Activated naive CD4-positive, alpha-beta T cell treated with anti-CD3 and anti-CD28 coated beads, Interleukin-2, amount 50 U/mL, for 72 hours (primary cell): ENCODE measurements at regions not wholly inside any gene's neighbourhood (a gene's known extent, or its start where the extent isn't known, plus 50 kb on each side); places are given as distances from the start of the nearest gene placed in this dataset.
"Not testable (repeated sequence)": the region's sequence is repeated elsewhere in the genome, so short reads cannot be mapped to it uniquely, and the experiment has no call there.

Experiments used
- ATAC-seq, 2 donors: fragments of 150-1000 bp; cut with Tn5 transposase; 2 replicates each; pipeline ENCODE4 v1.10.0; 2021; ENCODE audit warnings: mild to moderate bottlenecking in 2 of 2, moderate library complexity in 2 of 2
- DNase-seq, 2 donors: peaks; one replicate each; pipeline ENCODE4 v3.0.0; 2021 to 2022; ENCODE audit warnings: low spot score in 2 of 2
- H3K27ac Mint-ChIP-seq, 2 donors: one replicate each; pipeline ENCODE4 v1.8.0; 2022; ENCODE audit warnings: mild to moderate bottlenecking in 2 of 2, mixed read lengths in 2 of 2
- H3K36me3 Mint-ChIP-seq, 2 donors: one replicate each; pipeline ENCODE4 v1.8.0; 2022; ENCODE audit warnings: mixed read lengths in 2 of 2
- H3K9me3 Mint-ChIP-seq, 2 donors: one replicate each; pipeline ENCODE4 v1.8.0; 2022; ENCODE audit warnings: mixed read lengths in 2 of 2

DNA sequence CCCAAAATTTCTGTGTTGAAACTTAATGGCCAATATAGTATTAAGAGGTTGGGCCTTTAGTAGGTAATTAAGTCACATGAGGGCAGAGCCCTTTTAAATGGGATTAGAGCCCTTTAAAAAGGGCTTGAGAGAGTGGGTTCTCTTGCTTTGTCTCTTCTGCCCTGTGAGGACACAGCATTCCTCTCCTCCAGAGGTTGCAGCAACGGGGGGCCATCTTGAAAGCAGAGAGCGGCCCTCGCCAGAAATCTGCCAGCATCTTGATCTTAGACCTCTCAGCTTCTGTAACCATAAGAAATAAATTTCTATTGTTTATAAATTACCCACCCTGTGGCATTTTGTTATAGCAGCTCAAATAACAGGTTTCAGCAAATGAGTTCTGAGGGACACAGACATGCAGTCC is 305.0 kb upstream of the LRP1B start:
- Mint-ChIP-seq H3K27ac (no peak overlapping the region), H3K9me3 (peaks cover 5 to 8% of the 10 kb centered on the region in 2 donors), H3K36me3 (no peaks in the 10 kb centered on the region)
- DNase-seq (no peak), ATAC-seq (no peak)

- Mint-ChIP-seq H3K9me3 (peaks cover 6 to 8% of the 10 kb centered on the region in 2 donors), H3K36me3 (no peaks in the 10 kb centered on the region), H3K27ac (no peak overlapping the region)
- ATAC-seq (no peak), DNase-seq (no peak)
Observed at GRCh38 chr2:142426064-142426463, 295.2 kb upstream of the LRP1B start.

DNA sequence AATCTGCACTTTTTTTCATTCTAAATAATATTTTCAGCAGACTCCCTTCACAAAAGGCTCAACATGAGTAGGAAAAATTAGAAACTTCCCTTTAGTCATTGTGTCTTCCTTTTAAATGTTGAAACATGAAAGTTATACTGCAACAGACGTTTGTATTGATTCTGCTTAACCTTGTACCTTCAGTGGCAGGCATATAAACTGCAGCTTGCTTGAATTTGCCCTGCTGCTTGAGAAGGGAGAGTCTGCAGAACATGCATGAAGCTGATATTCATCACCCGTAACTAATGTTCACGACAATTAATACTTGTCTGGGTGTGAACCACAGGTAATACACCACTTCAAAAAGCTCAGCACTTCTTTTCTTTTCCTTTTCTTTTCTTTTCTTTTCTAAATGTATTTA is 294.7 kb upstream of the LRP1B start:
- DNase-seq (no peak), ATAC-seq (no peak)
- Mint-ChIP-seq H3K9me3 (peaks cover 8 to 13% of the 10 kb centered on the region in 2 donors), H3K27ac (no peak overlapping the region), H3K36me3 (no peaks in the 10 kb centered on the region)

DNA sequence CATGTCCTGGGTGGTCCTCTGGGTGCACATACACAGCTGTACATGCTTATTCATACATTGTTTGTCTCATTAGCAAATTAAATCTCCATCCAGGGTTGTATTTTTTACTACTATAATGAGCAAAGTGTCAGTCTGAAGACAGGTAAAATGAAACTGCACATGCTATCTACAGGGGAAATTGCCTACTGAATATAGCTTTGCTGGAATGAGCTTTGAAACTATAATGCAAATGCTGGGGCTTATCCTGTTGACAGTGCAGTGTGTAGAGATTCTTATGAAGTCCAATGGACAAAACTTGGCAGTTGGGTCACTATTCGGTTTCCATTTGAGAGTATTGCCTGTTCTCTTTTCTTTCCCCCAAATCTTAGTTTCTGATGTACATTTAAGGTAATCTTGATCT is 292.8 kb upstream of the LRP1B start:
- no peak for ATAC-seq
- H3K27ac Mint-ChIP-seq: no peak overlapping the region
- peaks cover 10 to 18% of the 10 kb centered on the region in 2 donors for H3K9me3 Mint-ChIP-seq
- no peak for DNase-seq
- no peaks in the 10 kb centered on the region for H3K36me3 Mint-ChIP-seq

GRCh38 chr2:142422769-142423168 is 292.0 kb upstream of the LRP1B start:
- ATAC-seq (no peak), DNase-seq (no peak)
- Mint-ChIP-seq H3K27ac (no peak overlapping the region), H3K36me3 (no peaks in the 10 kb centered on the region), H3K9me3 (peaks cover 10 to 18% of the 10 kb centered on the region in 2 donors)

DNA sequence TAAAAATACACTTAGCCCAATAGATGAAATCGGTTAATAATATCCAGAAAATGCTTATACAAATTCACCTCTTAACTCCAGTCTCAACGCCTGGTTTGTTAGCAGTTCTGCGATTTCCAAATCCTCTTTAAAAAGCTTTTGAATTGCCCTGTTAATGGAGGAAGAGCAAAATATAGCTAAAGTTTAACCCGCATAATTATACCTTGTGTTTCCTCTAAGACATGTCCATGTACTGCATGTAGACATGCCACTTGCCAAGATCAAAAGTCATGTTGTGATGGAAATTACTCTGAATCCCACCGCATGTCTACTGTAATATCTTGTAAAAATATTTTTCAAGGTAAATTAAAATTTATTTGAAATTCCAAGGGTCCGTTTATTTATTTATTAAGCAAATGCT is 291.2 kb upstream of the LRP1B start:
- DNase-seq (no peak), ATAC-seq (no peak)
- Mint-ChIP-seq H3K36me3 (no peaks in the 10 kb centered on the region), H3K9me3 (peaks cover 10 to 18% of the 10 kb centered on the region in 2 donors), H3K27ac (no peak overlapping the region)

DNA sequence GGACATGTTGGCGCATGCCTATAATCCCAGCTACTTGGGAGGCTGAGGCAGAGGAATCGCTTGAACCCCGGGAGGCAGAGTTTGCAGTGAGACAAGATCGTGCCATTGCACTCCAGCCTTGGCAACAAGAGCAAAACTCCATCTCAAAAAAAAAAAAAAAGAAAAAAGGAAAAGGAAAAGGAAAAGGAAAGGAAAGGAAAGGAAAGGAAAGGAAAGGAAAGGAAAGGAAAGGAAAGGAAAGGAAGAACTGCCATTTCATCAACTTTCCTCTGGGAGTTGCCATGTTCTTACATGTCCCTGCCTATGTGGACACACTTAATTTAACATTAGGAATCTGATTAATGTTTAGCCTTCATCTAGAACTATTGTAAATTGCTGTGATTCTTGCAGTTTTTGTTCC is 287.9 kb upstream of the LRP1B start:
- H3K9me3 Mint-ChIP-seq: peaks cover 10 to 20% of the 10 kb centered on the region in 2 donors
- not testable (repeated sequence) for H3K36me3 Mint-ChIP-seq, H3K27ac Mint-ChIP-seq, ATAC-seq, DNase-seq

- Mint-ChIP-seq H3K27ac (no peak overlapping the region), H3K36me3 (no peaks in the 10 kb centered on the region), H3K9me3 (peaks cover 10 to 20% of the 10 kb centered on the region in 2 donors)
- ATAC-seq (no peak), DNase-seq (no peak)
Observed at GRCh38 chr2:142416996-142417395, 286.2 kb upstream of the LRP1B start.

DNA sequence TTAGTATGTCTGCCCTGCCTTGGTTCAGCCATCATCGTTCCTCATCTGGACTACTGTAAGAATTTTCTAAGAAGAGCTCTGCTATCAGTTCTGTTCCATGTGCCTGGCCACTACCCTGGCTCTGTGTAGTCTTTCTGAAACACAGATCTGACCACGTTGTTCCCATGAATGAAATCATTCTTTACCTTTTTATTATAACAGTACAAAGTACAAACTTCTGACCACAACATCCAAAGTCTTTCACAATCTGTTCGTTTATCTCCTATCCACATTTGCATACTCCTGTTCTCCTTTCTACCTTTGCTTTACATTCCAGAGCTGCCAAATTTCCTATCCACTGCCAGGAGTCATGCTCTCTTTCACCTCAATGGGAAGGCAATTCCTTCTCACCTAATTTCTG is 284.6 kb upstream of the LRP1B start:
- ATAC-seq: no peak
- Mint-ChIP-seq H3K36me3 (no peaks in the 10 kb centered on the region), H3K27ac (no peak overlapping the region), H3K9me3 (peaks cover 6 to 13% of the 10 kb centered on the region in 2 donors)
- no peak for DNase-seq

DNA sequence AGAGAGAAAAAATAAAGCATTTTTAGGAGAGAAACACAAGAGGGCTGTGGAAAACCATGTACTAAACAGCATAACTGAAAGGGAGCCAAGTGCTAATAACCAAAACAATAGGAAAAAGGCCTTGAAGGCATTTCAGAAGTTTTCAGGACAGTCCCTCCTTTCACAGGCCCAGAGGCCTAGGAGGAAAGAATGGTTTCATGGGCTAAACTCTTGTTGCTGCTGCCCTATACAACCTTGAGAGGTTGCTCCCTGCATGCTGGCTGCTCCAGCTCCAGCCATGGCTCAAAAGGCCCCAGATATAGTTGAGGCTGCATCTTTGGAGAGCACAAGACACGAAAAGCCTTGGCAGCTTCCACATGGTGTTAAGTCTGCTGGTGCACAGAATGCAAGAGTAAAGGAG is 267.4 kb upstream of the LRP1B start:
- no peak overlapping the region for H3K27ac Mint-ChIP-seq
- no peak for ATAC-seq
- H3K9me3 Mint-ChIP-seq: peaks cover 18 to 35% of the 10 kb centered on the region in 2 donors
- no peak for DNase-seq
- H3K36me3 Mint-ChIP-seq: no peaks in the 10 kb centered on the region

GRCh38 chr2:142395291-142395690 is 264.5 kb upstream of the LRP1B start:
- H3K9me3 Mint-ChIP-seq: peaks cover 25 to 26% of the 10 kb centered on the region in 2 donors
- H3K36me3 Mint-ChIP-seq: no peaks in the 10 kb centered on the region
- DNase-seq (no peak), ATAC-seq (no peak)
- no peak overlapping the region for H3K27ac Mint-ChIP-seq

DNA sequence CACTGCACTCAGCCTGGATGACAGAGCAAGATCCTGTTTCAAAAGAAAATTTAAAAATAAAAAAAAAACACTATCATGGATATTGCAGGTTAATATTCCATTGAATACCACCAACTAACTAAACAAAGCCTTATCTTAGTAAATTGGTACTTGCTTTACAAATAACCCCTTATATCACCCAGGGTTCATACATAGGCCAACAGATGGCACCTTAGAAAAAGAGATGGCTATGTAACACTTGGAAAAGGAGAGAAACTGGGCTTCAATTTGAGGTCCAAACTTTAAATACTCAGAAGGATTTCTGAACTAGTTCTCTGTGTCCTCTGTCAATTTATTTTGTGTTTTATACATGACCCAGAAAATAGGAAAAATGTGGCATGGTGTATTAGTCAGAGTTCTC is 249.6 kb upstream of the LRP1B start:
- H3K36me3 Mint-ChIP-seq: no peaks in the 10 kb centered on the region
- no peak for ATAC-seq
- peaks cover 10 to 21% of the 10 kb centered on the region in 2 donors for H3K9me3 Mint-ChIP-seq
- DNase-seq: no peak
- no peak overlapping the region for H3K27ac Mint-ChIP-seq

DNA sequence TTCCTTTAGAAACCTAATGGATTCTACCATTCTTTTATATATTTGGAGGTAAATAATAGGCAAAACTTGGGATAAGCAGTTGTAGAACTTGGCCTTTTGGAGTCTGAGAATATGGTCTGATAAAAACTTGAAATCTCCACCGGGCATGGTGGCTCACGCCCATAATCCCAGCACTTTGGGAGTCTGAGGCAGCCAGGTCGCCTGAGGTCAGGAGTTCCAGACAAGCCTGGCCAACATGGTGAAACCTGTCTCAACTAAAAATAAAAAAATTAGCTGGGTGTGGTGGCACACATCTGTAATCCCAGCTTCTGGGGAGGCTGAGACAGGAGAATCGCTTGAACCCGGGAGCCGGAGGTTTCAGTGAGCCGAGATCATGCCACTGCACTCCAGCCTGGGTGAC is 231.3 kb upstream of the LRP1B start:
- not testable (repeated sequence) for H3K9me3 Mint-ChIP-seq, H3K27ac Mint-ChIP-seq

DNA sequence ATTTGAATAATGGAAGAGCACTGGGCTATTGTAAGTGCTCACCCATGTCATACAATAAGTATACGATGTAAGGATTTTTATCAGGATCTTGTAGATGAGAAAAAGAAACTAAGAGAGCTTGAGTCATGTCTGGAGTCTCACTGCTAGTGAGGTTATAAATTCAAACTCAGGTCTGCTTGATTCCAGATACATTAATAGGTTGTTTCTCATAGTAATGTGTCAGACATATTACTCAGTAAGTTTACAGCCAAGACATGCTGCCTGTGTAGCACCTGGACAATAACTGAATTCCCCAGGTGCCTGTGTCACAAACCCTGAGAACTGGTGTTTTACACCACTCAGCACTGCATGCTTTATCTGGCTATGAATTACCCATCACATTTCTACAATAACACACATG is 216.9 kb upstream of the LRP1B start:
- no peaks in the 10 kb centered on the region for H3K36me3 Mint-ChIP-seq
- ATAC-seq (no peak), DNase-seq (no peak)
- no peak overlapping the region for H3K27ac Mint-ChIP-seq
- peaks cover 10 to 13% of the 10 kb centered on the region in 2 donors for H3K9me3 Mint-ChIP-seq

More for the DNA sequence above, 231.3 kb upstream of the LRP1B start:
- not testable (repeated sequence) for DNase-seq, H3K36me3 Mint-ChIP-seq, ATAC-seq

GRCh38 chr2:142339261-142339660 is 208.4 kb upstream of the LRP1B start:
- H3K27ac Mint-ChIP-seq: no peak overlapping the region
- DNase-seq (no peak), ATAC-seq (no peak)
- peaks cover 15 to 18% of the 10 kb centered on the region in 2 donors for H3K9me3 Mint-ChIP-seq
- no peaks in the 10 kb centered on the region for H3K36me3 Mint-ChIP-seq

DNA sequence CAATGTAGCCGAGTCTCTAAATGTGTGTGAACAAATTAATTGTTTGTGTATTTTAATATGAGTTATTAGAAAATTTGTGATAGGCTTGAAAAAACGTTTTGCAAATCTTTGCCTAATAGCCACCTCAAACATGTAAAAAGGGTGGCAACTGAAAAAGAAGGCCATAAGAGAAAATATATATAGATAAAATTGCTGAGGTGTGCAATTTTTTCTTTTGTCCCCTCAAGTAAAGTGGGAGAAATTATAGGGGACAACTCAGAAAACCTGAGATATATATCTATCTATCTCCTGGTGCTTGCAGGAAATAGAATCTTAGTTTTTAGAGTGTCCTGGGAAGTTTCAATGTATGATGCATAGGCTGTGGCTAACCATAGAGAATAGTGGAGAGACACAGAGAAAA is 201.4 kb upstream of the LRP1B start:
- no peak for DNase-seq
- no peaks in the 10 kb centered on the region for H3K36me3 Mint-ChIP-seq
- H3K9me3 Mint-ChIP-seq: peaks cover 18 to 21% of the 10 kb centered on the region in 2 donors
- ATAC-seq: no peak
- no peak overlapping the region for H3K27ac Mint-ChIP-seq

DNA sequence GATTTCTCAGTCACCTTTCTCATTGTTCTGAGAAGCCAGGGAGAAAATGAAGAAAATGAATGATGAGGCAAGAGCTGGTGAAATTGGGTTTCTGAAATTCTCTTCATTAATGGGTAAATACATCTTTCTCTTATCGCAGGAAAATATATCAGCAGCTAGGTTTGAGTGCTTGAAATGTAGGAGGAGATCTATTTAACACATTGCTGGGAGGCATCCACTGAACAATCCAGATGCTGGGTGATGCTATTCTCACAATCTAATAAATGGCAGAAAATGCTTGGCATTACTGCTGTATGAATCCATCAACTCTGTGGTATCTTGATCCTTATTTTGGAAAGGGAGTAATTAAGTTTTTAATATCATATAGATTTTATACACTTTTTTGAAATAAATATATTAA is 199.6 kb upstream of the LRP1B start:
- DNase-seq (no peak), ATAC-seq (no peak)
- no peaks in the 10 kb centered on the region for H3K36me3 Mint-ChIP-seq
- H3K9me3 Mint-ChIP-seq: peaks cover 17 to 21% of the 10 kb centered on the region in 2 donors
- no peak overlapping the region for H3K27ac Mint-ChIP-seq

GRCh38 chr2:142325870-142326269 is 195.1 kb upstream of the LRP1B start:
- H3K9me3 Mint-ChIP-seq: peaks cover 5 to 11% of the 10 kb centered on the region in 2 donors
- DNase-seq (no peak), ATAC-seq (no peak)
- H3K27ac Mint-ChIP-seq: no peak overlapping the region
- H3K36me3 Mint-ChIP-seq: no peaks in the 10 kb centered on the region

GRCh38 chr2:142323206-142323605 is 192.4 kb upstream of the LRP1B start:
- Mint-ChIP-seq H3K27ac (no peak overlapping the region), H3K36me3 (no peaks in the 10 kb centered on the region), H3K9me3 (peaks cover 5 to 11% of the 10 kb centered on the region in 2 donors)
- DNase-seq (no peak), ATAC-seq (no peak)
